Kidney (tissue), 13 donors: ENCODE measurements at regions not wholly inside any gene's neighbourhood (a gene's known extent, or its start where the extent isn't known, plus 50 kb on each side); places are given as distances from the start of the nearest gene placed in this dataset.
"Not testable (repeated sequence)": the region's sequence is repeated elsewhere in the genome, so short reads cannot be mapped to it uniquely, and the experiment has no call there.

Experiments used
- DNase-seq, 5 donors: peaks; one replicate each; pipeline ENCODE4 v3.0.0-alpha.2; 2013 to 2020
- FAIRE-seq: peaks from 2 replicates; lab custom pipeline; 2012; peaks lifted over from hg19 to GRCh38; lab: Jason Lieb, UNC
- H3K27ac ChIP-seq, 2 donors: one replicate each; pipeline ENCODE4 v1.7.0; 2013; ENCODE audit warnings: low read depth in 2 of 2, low read length in 2 of 2, inconsistent platforms in 1 of 2
- H3K27me3 ChIP-seq: one replicate; pipeline ENCODE4 v1.7.1; 2013; ENCODE audit warnings: low read length, inconsistent platforms; ENCODE audit not compliant: control insufficient read depth, insufficient read depth
- H3K36me3 ChIP-seq, 3 donors: one replicate each; pipeline versions ENCODE4 v1.7.0 to v1.7.1; 2013; ENCODE audit warnings: low read length in 3 of 3, control low read depth in 1 of 3, inconsistent platforms in 1 of 3; ENCODE audit not compliant: insufficient read depth in 3 of 3, control insufficient read depth in 2 of 3
- H3K4me1 ChIP-seq, 3 donors: one replicate each; pipeline versions ENCODE4 v1.7.0 to v1.7.1; 2013; ENCODE audit warnings: low read length in 3 of 3, inconsistent platforms in 1 of 3, low read depth in 1 of 3; ENCODE audit not compliant: control insufficient read depth in 2 of 3, insufficient read depth in 2 of 3
- H3K4me3 ChIP-seq, 3 donors: one replicate each; pipeline versions ENCODE4 v1.7.0 to v1.8.1; 2013; ENCODE audit warnings: low read length in 3 of 3, control low read depth in 1 of 3, inconsistent platforms in 1 of 3
- H3K9ac ChIP-seq, 3 donors: one replicate each; pipeline versions ENCODE4 v1.7.0 to v1.7.1; 2013; ENCODE audit warnings: low read length in 3 of 3, control low read depth in 1 of 3, inconsistent platforms in 1 of 3
- H3K9me3 ChIP-seq, 3 donors: one replicate each; pipeline versions ENCODE4 v1.7.0 to v1.7.1; 2013; ENCODE audit warnings: low read length in 3 of 3, control low read depth in 1 of 3, inconsistent platforms in 1 of 3; ENCODE audit not compliant: control insufficient read depth in 2 of 3, insufficient read depth in 1 of 3
- intact Hi-C: fragments of 100-400 bp; cut with DNase I; formaldehyde crosslinking; loops from one replicate; pipeline ENCODE4 v1.11.1; 2022
- TF ChIP-seq, protein P1 (sequence below): IDR thresholded peaks from 3 replicates; pipeline ENCODE4 v1.5.1; 2012; ENCODE audit warnings: mild to moderate bottlenecking, moderate library complexity, borderline replicate concordance; ENCODE audit not compliant: insufficient read depth; ENCODE audit errors: extremely low read depth
- donor health status: control.
- donor health status: control.
- donor health status: control.
- donor health status: control.
- donor health status: control.
- donor health status: DM: yes; HTN: yes; CAD: no.
- donor health status: Normal renal cell carcinoma (clear cell type).

DNA sequence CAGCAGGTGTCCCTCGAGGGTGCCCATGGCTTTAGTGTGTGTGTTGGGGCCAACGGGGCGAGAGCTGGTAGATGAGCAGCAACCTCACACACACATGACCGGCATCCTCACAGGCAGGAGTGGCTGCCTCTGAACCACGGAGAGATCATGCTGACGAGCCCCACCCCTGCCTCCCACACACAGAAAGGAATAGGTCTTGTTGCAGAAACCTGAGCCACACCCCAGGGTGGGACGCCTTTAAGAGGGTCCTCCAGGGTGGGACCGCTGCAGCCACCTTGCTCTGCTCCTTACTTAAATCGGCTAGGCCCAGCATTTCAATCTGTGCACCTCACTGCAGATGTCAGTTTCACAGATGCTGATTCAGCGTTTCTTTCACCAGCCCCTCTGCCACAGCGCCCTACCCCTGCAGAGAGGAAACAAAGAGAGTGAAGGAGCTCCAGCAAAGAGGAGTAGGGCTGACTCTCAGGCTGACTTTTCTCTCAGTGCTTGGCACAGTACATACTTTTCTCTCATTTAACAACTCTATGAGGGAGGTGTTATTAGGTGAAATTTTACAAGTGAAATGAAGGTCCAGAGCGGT lies 61.2 kb upstream of the EPHB3 start:
- Histone ChIP-seq H3K9me3 (peaks cover 0 to 5% (median 0%) of the 10 kb centered on the region in 3 donors), H3K9ac (no peak overlapping the region), H3K27ac (no peak overlapping the region), H3K36me3 (no peaks in the 10 kb centered on the region), H3K27me3 (no peaks in the 10 kb centered on the region), H3K4me1 (no peaks in the 10 kb centered on the region), H3K4me3 (no peak overlapping the region)
- intact Hi-C loops = loop anchor here (10.0 kb wide), 1 partner anchor 86 kb away; no protein-coding TSS in a partner anchor
- FAIRE-seq (no peak), DNase-seq (no peak)
- TF ChIP-seq, protein P1, sequence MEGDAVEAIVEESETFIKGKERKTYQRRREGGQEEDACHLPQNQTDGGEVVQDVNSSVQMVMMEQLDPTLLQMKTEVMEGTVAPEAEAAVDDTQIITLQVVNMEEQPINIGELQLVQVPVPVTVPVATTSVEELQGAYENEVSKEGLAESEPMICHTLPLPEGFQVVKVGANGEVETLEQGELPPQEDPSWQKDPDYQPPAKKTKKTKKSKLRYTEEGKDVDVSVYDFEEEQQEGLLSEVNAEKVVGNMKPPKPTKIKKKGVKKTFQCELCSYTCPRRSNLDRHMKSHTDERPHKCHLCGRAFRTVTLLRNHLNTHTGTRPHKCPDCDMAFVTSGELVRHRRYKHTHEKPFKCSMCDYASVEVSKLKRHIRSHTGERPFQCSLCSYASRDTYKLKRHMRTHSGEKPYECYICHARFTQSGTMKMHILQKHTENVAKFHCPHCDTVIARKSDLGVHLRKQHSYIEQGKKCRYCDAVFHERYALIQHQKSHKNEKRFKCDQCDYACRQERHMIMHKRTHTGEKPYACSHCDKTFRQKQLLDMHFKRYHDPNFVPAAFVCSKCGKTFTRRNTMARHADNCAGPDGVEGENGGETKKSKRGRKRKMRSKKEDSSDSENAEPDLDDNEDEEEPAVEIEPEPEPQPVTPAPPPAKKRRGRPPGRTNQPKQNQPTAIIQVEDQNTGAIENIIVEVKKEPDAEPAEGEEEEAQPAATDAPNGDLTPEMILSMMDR = no peak

DNA sequence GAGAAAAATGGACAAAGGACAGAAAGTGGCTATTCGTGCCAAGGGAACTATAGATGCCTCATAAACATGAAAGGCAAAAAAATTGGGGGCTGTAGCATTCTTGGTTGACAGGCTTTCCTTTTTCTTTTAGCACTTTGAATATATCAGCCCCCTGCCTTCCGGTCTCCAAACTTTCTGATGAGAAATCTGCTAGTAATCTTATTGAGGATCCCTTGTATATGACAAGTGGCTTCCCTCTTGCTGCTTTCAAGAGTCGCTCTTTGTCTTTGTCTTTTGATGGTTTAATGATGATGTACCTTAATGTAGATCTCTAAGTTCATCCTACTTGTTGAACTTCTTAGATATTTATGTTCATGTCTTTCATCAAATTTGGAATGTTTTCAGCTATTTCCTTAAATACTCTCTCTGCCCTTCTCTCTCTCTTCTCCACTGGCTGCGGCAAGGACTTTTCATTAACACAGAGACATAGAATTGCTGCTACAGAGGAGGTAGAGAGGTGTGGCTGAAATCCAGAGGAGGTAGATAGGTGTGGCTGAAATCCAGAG lies 59.4 kb upstream of the EPHB3 start:
- Histone ChIP-seq H3K9me3 (peaks cover 0 to 5% (median 0%) of the 10 kb centered on the region in 3 donors), H3K4me3 (no peak overlapping the region), H3K36me3 (no peaks in the 10 kb centered on the region), H3K27me3 (no peaks in the 10 kb centered on the region), H3K4me1 (no peaks in the 10 kb centered on the region), H3K27ac (no peak overlapping the region), H3K9ac (no peak overlapping the region)
- TF ChIP-seq, protein P1 = no peak
- intact Hi-C loops = loop anchor here (10.0 kb wide), 1 partner anchor 87 kb away; no protein-coding TSS in a partner anchor
- FAIRE-seq (no peak), DNase-seq (no peak)

DNA sequence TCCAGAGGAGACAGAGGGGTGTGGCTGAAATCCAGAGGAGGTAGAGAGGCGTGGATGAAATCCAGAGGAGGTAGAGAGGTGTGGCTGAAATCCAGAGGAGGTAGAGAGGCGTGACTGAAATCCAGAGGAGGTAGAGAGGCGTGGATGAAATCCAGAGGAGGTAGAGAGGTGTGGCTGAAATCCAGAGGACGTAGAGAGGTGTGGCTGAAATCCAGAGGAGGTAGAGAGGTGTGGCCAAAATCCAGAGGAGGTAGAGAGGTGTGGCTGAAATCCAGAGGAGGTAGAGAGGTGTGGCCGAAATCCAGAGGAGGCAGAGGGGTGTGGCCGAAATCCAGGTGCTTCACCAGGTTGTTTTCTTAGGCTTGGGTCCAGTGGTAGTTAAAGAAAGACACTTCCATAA lies 58.7 kb upstream of the EPHB3 start:
- H3K4me1 ChIP-seq, H3K4me3 ChIP-seq, H3K27me3 ChIP-seq, H3K9ac ChIP-seq, DNase-seq, H3K27ac ChIP-seq, H3K9me3 ChIP-seq, H3K36me3 ChIP-seq, FAIRE-seq: not testable (repeated sequence)
- intact Hi-C loops = loop anchor here (10.0 kb wide), 1 partner anchor 88 kb away; no protein-coding TSS in a partner anchor

DNA sequence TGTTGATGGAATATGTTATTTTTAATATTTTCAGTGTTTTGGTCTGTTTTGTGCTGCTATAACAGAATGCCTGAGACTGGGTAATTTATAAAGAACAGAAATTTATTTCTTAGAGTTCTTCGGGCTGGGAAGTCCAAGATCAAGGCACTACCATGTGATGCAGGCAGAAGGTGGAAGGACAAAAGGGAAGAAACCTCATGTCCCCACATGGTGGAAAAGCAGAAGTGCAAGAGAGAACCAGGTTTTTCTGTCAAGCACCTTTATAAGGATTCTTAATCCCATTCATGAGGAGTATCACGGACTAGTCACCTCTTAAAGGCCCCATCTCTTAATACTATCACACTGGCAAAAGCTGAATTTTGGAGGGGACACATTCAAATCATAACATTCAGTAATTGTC lies 57.9 kb upstream of the EPHB3 start:
- no peak overlapping the region for H3K27ac ChIP-seq
- no peak overlapping the region for H3K4me3 ChIP-seq
- peaks cover 0 to 5% (median 0%) of the 10 kb centered on the region in 3 donors for H3K9me3 ChIP-seq
- DNase-seq (no peak), FAIRE-seq (no peak)
- H3K27me3 ChIP-seq = no peaks in the 10 kb centered on the region
- TF ChIP-seq, protein P1 = no peak
- H3K9ac ChIP-seq = no peak overlapping the region
- intact Hi-C loops = loop anchor here (10.0 kb wide), 1 partner anchor 89 kb away; no protein-coding TSS in a partner anchor
- no peaks in the 10 kb centered on the region for H3K36me3 ChIP-seq
- H3K4me1 ChIP-seq = no peaks in the 10 kb centered on the region
